IMR-90 (cell line): ENCODE measurements at regions not wholly inside any gene's neighbourhood (a gene's known extent, or its start where the extent isn't known, plus 50 kb on each side); places are given as distances from the start of the nearest gene placed in this dataset.
A peak's percentile ranks its signal among the peaks of the same experiment; 100 is the strongest.

ENCODE experiments used
- ATAC-seq: fragments of 200-7000 bp; cut with Tn5 transposase; 2 replicates; pipeline ENCODE4 v1.9.1; 2020; ENCODE audit warnings: low read depth, mild to moderate bottlenecking, moderate library complexity
- BruUV-seq: library from RNA; stranded (reverse); fragments of 400-500 nt; replicated peaks from 2 replicates; lab custom pipeline; 2021; lab: Mats Ljungman, UMichigan
- CTCF ChIA-PET: fragments of 300-600 bp; formaldehyde crosslinking; extraction: SDS; loops from one replicate; lab custom pipeline; 2021; ENCODE audit warnings: antibody characterized with exemption; lab: Yijun Ruan, JAX
- POLR2A ChIA-PET: fragments of 300-600 bp; sonication (Branson Sonifier 250); formaldehyde crosslinking; loops from one replicate; lab custom pipeline; 2022; ENCODE audit warnings: antibody characterized with exemption; ENCODE audit not compliant: unreplicated experiment; lab: Charles Lee
- DNase-seq: peaks from one replicate; pipeline ENCODE4 v3.0.0; 2013
- H2AFZ ChIP-seq: replicated peaks from 2 replicates; pipeline ENCODE3; 2013; ENCODE audit warnings: low read length, mild to moderate bottlenecking; ENCODE audit not compliant: poor library complexity
- H2AK5ac ChIP-seq: 2 replicates; pipeline ENCODE4 v1.6.1; 2013; ENCODE audit warnings: low read depth, low read length, inconsistent platforms
- H2AK9ac ChIP-seq: replicated peaks from 2 replicates; pipeline ENCODE3; 2013; ENCODE audit warnings: mild to moderate bottlenecking, low read depth, low read length, moderate library complexity; ENCODE audit not compliant: poor library complexity
- H2BK120ac ChIP-seq: 2 replicates; pipeline ENCODE4 v1.6.1; 2013; ENCODE audit warnings: low read depth, low read length, inconsistent platforms
- H2BK15ac ChIP-seq: 3 replicates; pipeline ENCODE4 v1.6.1; 2013; ENCODE audit warnings: low read depth, low read length, inconsistent platforms
- H2BK20ac ChIP-seq: 2 replicates; pipeline ENCODE4 v1.6.1; 2013; ENCODE audit warnings: low read depth, mild to moderate bottlenecking, inconsistent platforms, low read length, moderate library complexity
- H2BK5ac ChIP-seq: 2 replicates; pipeline ENCODE4 v1.6.1; 2013; ENCODE audit warnings: mild to moderate bottlenecking, low read depth, low read length, inconsistent platforms; ENCODE audit not compliant: poor library complexity, severe bottlenecking
- H3K14ac ChIP-seq: replicated peaks from 2 replicates; pipeline ENCODE4 v1.6.1; 2013; ENCODE audit warnings: low read depth, low read length, inconsistent platforms
- H3K18ac ChIP-seq: 2 replicates; pipeline ENCODE4 v1.6.1; 2013; ENCODE audit warnings: low read depth, low read length, control low read depth
- H3K23ac ChIP-seq: 2 replicates; pipeline ENCODE4 v1.6.1; 2013; ENCODE audit warnings: low read depth, low read length, inconsistent platforms
- H3K27ac ChIP-seq: 2 replicates; pipeline ENCODE4 v1.5.1; 2013; ENCODE audit warnings: mild to moderate bottlenecking, control low read depth, low read length; ENCODE audit not compliant: insufficient read depth
- H3K27me3 ChIP-seq: 2 replicates; pipeline ENCODE4 v1.6.1; 2013; ENCODE audit warnings: low read length; ENCODE audit not compliant: control insufficient read depth, insufficient read depth
- H3K36me3 ChIP-seq: 2 replicates; pipeline ENCODE4 v1.6.1; 2013; ENCODE audit warnings: low read length, mixed read lengths; ENCODE audit not compliant: control insufficient read depth, insufficient read depth
- H3K4ac ChIP-seq: 2 replicates; pipeline ENCODE4 v1.6.1; 2013; ENCODE audit warnings: low read depth, low read length, inconsistent platforms
- H3K4me1 ChIP-seq: 2 replicates; pipeline ENCODE4 v1.6.1; 2013; ENCODE audit warnings: low read length, mixed read lengths; ENCODE audit not compliant: control insufficient read depth, insufficient read depth
- H3K4me2 ChIP-seq: 2 replicates; pipeline ENCODE4 v1.6.1; 2013; ENCODE audit warnings: low read depth, mild to moderate bottlenecking, control low read depth, low read length, moderate library complexity
- H3K4me3 ChIP-seq: 2 replicates; pipeline ENCODE4 v1.5.1; 2013; ENCODE audit warnings: low read depth, mild to moderate bottlenecking, control low read depth, low read length, moderate library complexity; ENCODE audit not compliant: insufficient read depth
- H3K56ac ChIP-seq: 2 replicates; pipeline ENCODE4 v1.6.1; 2013; ENCODE audit warnings: low read length, inconsistent platforms; ENCODE audit not compliant: insufficient read depth; ENCODE audit errors: extremely low read depth
- H3K79me1 ChIP-seq, 2 experiments: 2 replicates each; pipeline ENCODE4 v1.6.1; 2013; ENCODE audit warnings: low read length in 2 of 2, inconsistent platforms in 1 of 2, low read depth in 1 of 2
- H3K9ac ChIP-seq: 2 replicates; pipeline ENCODE4 v1.6.1; 2013; ENCODE audit warnings: low read depth, low read length, control low read depth
- H3K9me1 ChIP-seq: 2 replicates; pipeline ENCODE4 v1.6.1; 2013; ENCODE audit warnings: low read length, inconsistent platforms; ENCODE audit not compliant: insufficient read depth
- H3K9me3 ChIP-seq: 2 replicates; pipeline ENCODE4 v1.6.1; 2013; ENCODE audit warnings: low read length; ENCODE audit not compliant: control insufficient read depth, insufficient read depth
- H4K20me1 ChIP-seq: 2 replicates; pipeline ENCODE4 v1.6.1; 2013; ENCODE audit warnings: low read length, inconsistent platforms; ENCODE audit not compliant: insufficient read depth
- H4K5ac ChIP-seq: 2 replicates; pipeline ENCODE4 v1.6.1; 2013; ENCODE audit warnings: mild to moderate bottlenecking, low read depth, low read length, control low read depth
- H4K8ac ChIP-seq, 2 experiments: 2 replicates each; pipeline ENCODE4 v1.6.1; 2013; ENCODE audit warnings: low read depth in 2 of 2, low read length in 2 of 2, control low read depth in 1 of 2, inconsistent platforms in 1 of 2
- H4K91ac ChIP-seq: 2 replicates; pipeline ENCODE4 v1.6.1; 2013; ENCODE audit warnings: low read depth, low read length, inconsistent platforms; ENCODE audit not compliant: insufficient read depth
- BHLHE40 ChIP-seq: fragments of 150-350 bp; IDR thresholded peaks from 2 replicates; pipeline ENCODE4 v1.6.1; 2016; ENCODE audit warnings: mild to moderate bottlenecking, low read depth, low read length
- CEBPB ChIP-seq: IDR thresholded peaks from 2 replicates; pipeline ENCODE4 v1.6.1; 2012; ENCODE audit warnings: low read depth, low read length, improper control_type of control experiment
- CHD1 ChIP-seq: IDR thresholded peaks from 2 replicates; pipeline ENCODE4 v1.6.1; 2012; ENCODE audit warnings: low read depth, low read length, improper control_type of control experiment
- FOS ChIP-seq: fragments of 150-350 bp; IDR thresholded peaks from 2 replicates; pipeline ENCODE4 v1.6.1; 2016; ENCODE audit warnings: low read depth, low read length
- MAZ ChIP-seq: IDR thresholded peaks from 2 replicates; pipeline ENCODE4 v1.6.1; 2012; ENCODE audit warnings: low read depth, mild to moderate bottlenecking, low read length, improper control_type of control experiment, moderate library complexity, borderline replicate concordance
- POLR2A ChIP-seq: IDR thresholded peaks from 2 replicates; pipeline ENCODE4 v1.6.1; 2012; ENCODE audit warnings: mild to moderate bottlenecking, low read depth, low read length
- RCOR1 ChIP-seq: IDR thresholded peaks from 2 replicates; pipeline ENCODE4 v1.6.1; 2012; ENCODE audit warnings: mild to moderate bottlenecking, low read length, improper control_type of control experiment; ENCODE audit not compliant: insufficient replicate concordance
- RFX5 ChIP-seq: IDR thresholded peaks from 2 replicates; pipeline ENCODE4 v1.8.0; 2012; ENCODE audit warnings: low read depth, mild to moderate bottlenecking, low read length, moderate library complexity
- SMC3 ChIP-seq: fragments of 150-350 bp; IDR thresholded peaks from 2 replicates; pipeline ENCODE4 v1.6.1; 2016; ENCODE audit warnings: low read depth, mild to moderate bottlenecking, antibody characterized with exemption, low read length, moderate library complexity
- WGBS, 2 experiments: methylation state at CpG; one replicate each; pipeline versions ENCODE4 v1.1.5 to v1.1.7; 2013; ENCODE audit warnings: missing lambda C conversion rate in 2 of 2; ENCODE audit not compliant: insufficient read length in 1 of 2; ENCODE audit errors: extremely low coverage in 2 of 2; 5-methylcytosine and 5-hydroxymethylcytosine counted together
- dilution Hi-C: fragments of 300-500 bp; cut with HindIII; formaldehyde crosslinking; loops from one replicate; pipeline ENCODE4 v1.14.3; 2018; ENCODE audit warnings: low sequenced_read_pairs; ENCODE audit not compliant: unreplicated experiment
- in situ Hi-C: fragments of 300-500 bp; cut with MboI; formaldehyde crosslinking; loops from 3 replicates; pipeline ENCODE4 v1.14.3; 2019; ENCODE audit warnings: low sequenced_read_pairs, inconsistent platforms, mixed read lengths
- intact Hi-C: fragments of 100-400 bp; cut with micrococcal nuclease; formaldehyde crosslinking; loops from 2 replicates; pipeline ENCODE4 v1.10.0; 2022

GRCh38 chr5:158543539-158544387 is 556.0 kb downstream of the EBF1 start:
- ATAC-seq = no peak
- no peak overlapping the region for H2AFZ ChIP-seq

More at GRCh38 chr5:158543539-158544387, 556.0 kb downstream of the EBF1 start:
- in situ Hi-C loops (no loop called here), dilution Hi-C loops (no loop called here), intact Hi-C loops (no loop called here)
- Histone ChIP-seq H3K4ac (no peak overlapping the region), H4K5ac (no peak overlapping the region), H2AK9ac (no peak overlapping the region), H3K56ac (no peak overlapping the region), H3K18ac (no peak overlapping the region), H2BK15ac (no peak overlapping the region), H4K8ac (no peak overlapping the region), H3K14ac (no peak overlapping the region), H3K79me1 (no peaks in the 10 kb centered on the region), H3K9me3 (no peaks in the 10 kb centered on the region), H3K4me3 (no peak overlapping the region), H3K4me1 (no peaks in the 10 kb centered on the region), H4K91ac (no peak overlapping the region), H4K20me1 (no peaks in the 10 kb centered on the region), H2BK5ac (no peak overlapping the region), H2BK20ac (no peak overlapping the region), H3K9me1 (no peaks in the 10 kb centered on the region), H3K23ac (no peak overlapping the region), H3K9ac (no peak overlapping the region), H3K27me3 (no peaks in the 10 kb centered on the region), H3K36me3 (no peaks in the 10 kb centered on the region), H2BK120ac (no peak overlapping the region), H2AK5ac (no peak overlapping the region), H3K27ac (no peak overlapping the region), H3K4me2 (no peak overlapping the region)
- BruUV-seq = no TSS peak
- TF ChIP-seq MAZ (no peak), RFX5 (no peak), CHD1 (no peak), POLR2A (no peak), BHLHE40 (no peak), CEBPB (no peak), FOS (no peak), RCOR1 (no peak), SMC3 (no peak)
- ChIA-PET POLR2A (no interaction called here), CTCF (no interaction called here)
- peak; percentile 8 for DNase-seq
- WGBS, 2 experiments = no CpG with 5 or more reads among the region's 6 CpGs
